H1 (cell line): ENCODE measurements at regions not wholly inside any gene's neighbourhood (a gene's known extent, or its start where the extent isn't known, plus 50 kb on each side); places are given as distances from the start of the nearest gene placed in this dataset.
"Not testable (repeated sequence)": the region's sequence is repeated elsewhere in the genome, so short reads cannot be mapped to it uniquely, and the experiment has no call there.

ENCODE experiments used
- CTCF ChIA-PET: fragments of 300-600 bp; sonication (Branson Sonifier 250); formaldehyde crosslinking; loops from one replicate; lab custom pipeline; 2021; ENCODE audit not compliant: partially characterized antibody; lab: Charles Lee
- POLR2A ChIA-PET: fragments of 300-600 bp; sonication (Branson Sonifier 250); formaldehyde crosslinking; loops from one replicate; lab custom pipeline; 2021; ENCODE audit warnings: inconsistent platforms; ENCODE audit not compliant: partially characterized antibody; lab: Charles Lee
- DNase-seq, 2 experiments: peaks; one replicate each; pipeline versions ENCODE4 v3.0.0 to v3.0.0-alpha.2; 2010 to 2022; ENCODE audit warnings: low spot score in 2 of 2, low read depth in 1 of 2, mixed read lengths in 1 of 2
- FAIRE-seq: peaks from 2 replicates; lab custom pipeline; 2011; peaks lifted over from hg19 to GRCh38; lab: Jason Lieb, UNC
- H2AFZ ChIP-seq: 2 replicates; pipeline ENCODE4 v1.8.1; 2012; ENCODE audit warnings: low read length, inconsistent platforms
- H2AK5ac ChIP-seq: 2 replicates; pipeline ENCODE4 v1.6.1; 2013; ENCODE audit warnings: low read depth, low read length
- H2BK120ac ChIP-seq: replicated peaks from 2 replicates; pipeline ENCODE3; 2013; ENCODE audit warnings: low read depth, low read length, inconsistent platforms
- H2BK12ac ChIP-seq: 2 replicates; pipeline ENCODE4 v1.6.1; 2013; ENCODE audit warnings: low read depth, low read length
- H2BK15ac ChIP-seq: 2 replicates; pipeline ENCODE4 v1.6.1; 2013; ENCODE audit warnings: low read length
- H2BK20ac ChIP-seq: 2 replicates; pipeline ENCODE4 v1.6.1; 2013; ENCODE audit warnings: low read length
- H2BK5ac ChIP-seq: 2 replicates; pipeline ENCODE4 v1.6.1; 2013; ENCODE audit warnings: low read depth, low read length
- H3K14ac ChIP-seq: 2 replicates; pipeline ENCODE4 v1.6.1; 2013; ENCODE audit warnings: inconsistent platforms; ENCODE audit not compliant: insufficient read length
- H3K18ac ChIP-seq: 2 replicates; pipeline ENCODE4 v1.6.1; 2013; ENCODE audit warnings: low read length; ENCODE audit errors: extremely low read depth
- H3K23ac ChIP-seq: 2 replicates; pipeline ENCODE4 v1.6.1; 2013; ENCODE audit warnings: inconsistent platforms; ENCODE audit not compliant: insufficient read length
- H3K23me2 ChIP-seq: 2 replicates; pipeline ENCODE4 v1.6.1; 2013; ENCODE audit warnings: low read depth, low read length
- H3K27ac ChIP-seq: 2 replicates; pipeline ENCODE4 v1.6.1; 2011; ENCODE audit warnings: low read depth, low read length, inconsistent platforms
- H3K27me3 ChIP-seq, 4 experiments: replicated peaks in 1 of 4; 1 replicate in 1 of 4; 2 replicates in 3 of 4; pipeline versions ENCODE4 v1.6.1 to v1.8.1; 2011 to 2013; ENCODE audit warnings: low read length in 3 of 4, mild to moderate bottlenecking in 3 of 4, inconsistent platforms in 2 of 4, mixed read lengths in 2 of 4, moderate library complexity in 1 of 4; ENCODE audit not compliant: control insufficient read depth in 3 of 4, insufficient read depth in 3 of 4; ENCODE audit errors: extremely low read depth in 1 of 4
- H3K36me3 ChIP-seq, 4 experiments: 2 replicates each; pipeline versions ENCODE4 v1.6.1 to v1.8.1; 2011 to 2013; ENCODE audit warnings: mild to moderate bottlenecking in 4 of 4, low read length in 3 of 4, moderate library complexity in 2 of 4, control low read depth in 1 of 4, inconsistent platforms in 1 of 4; ENCODE audit not compliant: insufficient read depth in 4 of 4, control insufficient read depth in 2 of 4
- H3K4ac ChIP-seq: replicated peaks from 2 replicates; pipeline ENCODE3; 2013; ENCODE audit warnings: low read length, low read depth, mixed read lengths, inconsistent platforms; ENCODE audit not compliant: insufficient read length
- H3K4me1 ChIP-seq, 4 experiments: replicated peaks in 1 of 4; 1 replicate in 1 of 4; 2 replicates in 3 of 4; pipeline versions ENCODE4 v1.6.1 to v1.8.1; 2011 to 2013; ENCODE audit warnings: low read length in 3 of 4, inconsistent platforms in 2 of 4, mixed read lengths in 1 of 4; ENCODE audit not compliant: insufficient read depth in 4 of 4, control insufficient read depth in 3 of 4
- H3K4me2 ChIP-seq, 2 experiments: 2 replicates each; pipeline versions ENCODE4 v1.6.1 to v1.8.1; 2011 to 2013; ENCODE audit warnings: low read depth in 2 of 2, low read length in 2 of 2, control low read depth in 1 of 2, inconsistent platforms in 1 of 2, mild to moderate bottlenecking in 1 of 2; ENCODE audit not compliant: insufficient read depth in 1 of 2
- H3K4me3 ChIP-seq, 4 experiments: fragments of 200-600, 300-600 bp in 1 of 4; sonication (generic), shearing (Covaris generic), sonication (Bioruptor Twin) in 1 of 4; 2 replicates each; pipeline versions ENCODE4 v1.5.1 to v1.8.1; 2011 to 2016; ENCODE audit warnings: low read length in 4 of 4, low read depth in 3 of 4, control low read depth in 2 of 4, inconsistent platforms in 2 of 4, mild to moderate bottlenecking in 2 of 4, mixed read lengths in 1 of 4, moderate library complexity in 1 of 4; ENCODE audit not compliant: insufficient read depth in 2 of 4; ENCODE audit errors: extremely low read depth in 1 of 4
- H3K56ac ChIP-seq: replicated peaks from 2 replicates; pipeline ENCODE3; 2013; ENCODE audit warnings: low read depth, mild to moderate bottlenecking, mixed read lengths, low read length, inconsistent platforms; ENCODE audit not compliant: insufficient read length
- H3K79me1 ChIP-seq: 2 replicates; pipeline ENCODE4 v1.6.1; 2013; ENCODE audit warnings: low read depth, low read length, control low read depth
- H3K79me2 ChIP-seq, 2 experiments: 2 replicates each; pipeline versions ENCODE4 v1.6.1 to v1.8.1; 2012 to 2013; ENCODE audit warnings: low read length in 2 of 2, mild to moderate bottlenecking in 2 of 2, inconsistent platforms in 1 of 2; ENCODE audit not compliant: insufficient read depth in 2 of 2, control insufficient read depth in 1 of 2
- H3K9ac ChIP-seq, 4 experiments: replicated peaks in 1 of 4; 1 replicate in 1 of 4; 2 replicates in 3 of 4; pipeline versions ENCODE4 v1.6.1 to v1.8.1; 2011 to 2013; ENCODE audit warnings: low read depth in 3 of 4, low read length in 3 of 4, control low read depth in 2 of 4, mild to moderate bottlenecking in 2 of 4, moderate library complexity in 2 of 4, inconsistent platforms in 1 of 4; ENCODE audit errors: extremely low read depth in 1 of 4
- H3K9me3 ChIP-seq, 2 experiments: 2 replicates each; pipeline versions ENCODE4 v1.6.1 to v1.8.1; 2012 to 2013; ENCODE audit warnings: mild to moderate bottlenecking in 2 of 2, moderate library complexity in 2 of 2, control low read depth in 1 of 2, inconsistent platforms in 1 of 2, low read depth in 1 of 2, low read length in 1 of 2, mixed read lengths in 1 of 2; ENCODE audit not compliant: insufficient read depth in 2 of 2
- H4K20me1 ChIP-seq, 2 experiments: replicated peaks in 1 of 2; 2 replicates each; pipeline versions ENCODE3 to v1.8.1; 2011 to 2013; ENCODE audit warnings: inconsistent platforms in 2 of 2, low read length in 2 of 2, mild to moderate bottlenecking in 1 of 2; ENCODE audit not compliant: insufficient read depth in 2 of 2, control insufficient read depth in 1 of 2
- H4K5ac ChIP-seq: 2 replicates; pipeline ENCODE4 v1.6.1; 2013; ENCODE audit warnings: low read length, low read depth, mixed read lengths, inconsistent platforms; ENCODE audit not compliant: insufficient read length
- H4K8ac ChIP-seq: 2 replicates; pipeline ENCODE4 v1.8.0; 2013; ENCODE audit warnings: mild to moderate bottlenecking, moderate library complexity, low read length, inconsistent platforms; ENCODE audit not compliant: insufficient read depth; ENCODE audit errors: extremely low read depth
- H4K91ac ChIP-seq: replicated peaks from 2 replicates; pipeline ENCODE3; 2013; ENCODE audit warnings: low read length, mixed read lengths, inconsistent platforms; ENCODE audit not compliant: insufficient read length
- WGBS, 2 experiments: shearing (Covaris generic) in 1 of 2; methylation state at CpG; one replicate each; pipeline versions ENCODE4 v1.1.6 to v1.1.7; 2013 to 2015; ENCODE audit warnings: low lambda C conversion rate in 2 of 2, mixed read lengths in 2 of 2, inconsistent platforms in 1 of 2, low coverage in 1 of 2, missing lambda C conversion rate in 1 of 2; ENCODE audit not compliant: insufficient replicate concordance in 2 of 2, insufficient coverage in 1 of 2, insufficient read length in 1 of 2; ENCODE audit errors: extremely low coverage in 1 of 2, missing lambda C conversion rate in 1 of 2; 5-methylcytosine and 5-hydroxymethylcytosine counted together

DNA sequence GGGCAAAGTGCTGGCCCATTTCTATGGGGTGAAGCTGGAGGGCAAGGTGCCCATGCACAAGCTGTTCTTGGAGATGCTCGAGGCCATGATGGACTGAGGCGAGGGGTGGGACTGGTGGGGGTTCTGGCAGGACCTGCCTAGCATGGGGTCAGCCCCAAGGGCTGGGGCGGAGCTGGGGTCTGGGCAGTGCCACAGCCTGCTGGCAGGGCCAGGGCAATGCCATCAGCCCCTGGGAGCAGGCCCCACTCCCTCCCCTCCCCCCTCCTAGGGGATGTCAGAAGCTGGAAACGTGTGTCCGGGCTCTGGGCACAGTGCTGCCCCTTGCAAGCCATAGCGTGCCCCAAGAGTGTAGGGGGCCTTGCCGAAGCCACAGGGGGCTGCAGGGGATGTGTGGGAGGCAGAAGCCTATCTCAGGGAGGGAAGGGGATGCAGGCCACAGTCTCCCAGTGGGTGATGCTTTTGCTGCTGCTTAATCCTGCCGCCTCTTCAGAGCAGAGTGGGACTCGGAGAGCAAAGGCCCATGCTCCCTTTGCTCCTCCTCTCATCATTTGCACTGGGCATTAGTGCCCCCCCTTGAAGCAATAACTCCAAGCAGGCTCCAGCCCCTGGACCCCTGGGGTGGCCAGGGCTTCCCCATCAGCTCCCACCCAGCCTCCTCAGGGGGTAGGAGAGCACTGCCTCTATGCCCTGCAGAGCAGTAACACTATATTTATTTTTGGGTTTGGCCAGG, 85.2 kb downstream of the MRPL57 start:
- FAIRE-seq, H2BK5ac ChIP-seq, H3K56ac ChIP-seq, H2BK15ac ChIP-seq, H3K27ac ChIP-seq, H4K5ac ChIP-seq, H3K4me1 ChIP-seq, H4K8ac ChIP-seq, H2AFZ ChIP-seq, H3K18ac ChIP-seq, H2BK12ac ChIP-seq, H4K91ac ChIP-seq, H3K79me1 ChIP-seq, H3K9me3 ChIP-seq, H3K79me2 ChIP-seq, H3K4ac ChIP-seq, H2BK20ac ChIP-seq, H3K9ac ChIP-seq, H3K4me3 ChIP-seq, H3K27me3 ChIP-seq, H3K23ac ChIP-seq, H3K23me2 ChIP-seq, H3K36me3 ChIP-seq, H3K4me2 ChIP-seq, H2BK120ac ChIP-seq, DNase-seq, H2AK5ac ChIP-seq, POLR2A ChIA-PET, H4K20me1 ChIP-seq, H3K14ac ChIP-seq: not testable (repeated sequence)
- CTCF ChIA-PET = interaction anchor here (1.1 kb wide), 1 partner anchor 36 kb away, joined by 3 read pairs; no protein-coding TSS in a partner anchor
- 75% methylated on average over 3 of the region's 9 CpGs; no CpG with 5 or more reads in 1 of the 2 experiments for WGBS, 2 experiments

DNA sequence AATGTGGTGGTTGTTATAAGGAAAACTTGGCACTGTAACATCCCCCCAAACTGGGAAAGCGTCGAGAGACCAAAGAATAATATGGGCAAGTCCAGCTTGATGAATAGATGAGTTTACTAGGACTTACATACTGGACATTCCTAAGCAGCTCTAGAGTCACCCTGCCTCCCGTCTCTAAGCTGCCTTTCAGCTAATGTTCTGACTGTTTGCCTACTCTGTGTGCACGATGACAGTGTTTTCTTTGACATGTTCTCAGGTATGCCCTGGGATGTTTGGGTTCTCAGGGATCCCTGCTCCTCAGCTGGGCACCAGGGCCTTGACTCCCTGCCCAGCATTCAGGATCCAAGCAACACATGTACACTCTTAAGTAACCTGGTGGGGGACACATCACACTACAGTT, 87.5 kb downstream of the MRPL57 start:
- H3K79me1 ChIP-seq, DNase-seq, H3K4me2 ChIP-seq, H2BK20ac ChIP-seq, H3K9me3 ChIP-seq, POLR2A ChIA-PET, H2BK5ac ChIP-seq, H3K4me1 ChIP-seq, H4K8ac ChIP-seq, H4K20me1 ChIP-seq, H2BK120ac ChIP-seq, H3K56ac ChIP-seq, H4K5ac ChIP-seq, H3K14ac ChIP-seq, H3K23ac ChIP-seq, H3K9ac ChIP-seq, H2AK5ac ChIP-seq, H2BK12ac ChIP-seq, H3K23me2 ChIP-seq, H3K36me3 ChIP-seq, H3K18ac ChIP-seq, H3K4me3 ChIP-seq, H4K91ac ChIP-seq, H3K79me2 ChIP-seq, H2BK15ac ChIP-seq, H3K27ac ChIP-seq, H3K4ac ChIP-seq, H2AFZ ChIP-seq, H3K27me3 ChIP-seq: not testable (repeated sequence)
- peak; percentile 57 for FAIRE-seq
- 100% methylated on average over 2 of the region's 4 CpGs; no CpG with 5 or more reads in 1 of the 2 experiments for WGBS, 2 experiments
- CTCF ChIA-PET = interaction anchor here (0.7 to 0.8 kb wide), 2 partner anchors 21 to 122 kb away, joined by 3 read pairs; no protein-coding TSS in a partner anchor
